ENCODE measurements at regions not wholly inside any gene's neighbourhood (a gene's known extent, or its start where the extent isn't known, plus 50 kb on each side); places are given as distances from the start of the nearest gene placed in this dataset.

GRCh38 chr7:17421941-17422340, 123.5 kb downstream of the AHR start:
- TF ChIP-seq GATA2 (IDR thresholded peaks at IDR 0.05; ENCODE audit: low read depth, low read length) (no peak), GATA3 (IDR thresholded peaks at IDR 0.05; ENCODE audit: low read depth, low read length) (no peak)
